Ammon's horn (tissue), 1 donor: ENCODE measurements at regions not wholly inside any gene's neighbourhood (a gene's known extent, or its start where the extent isn't known, plus 50 kb on each side); places are given as distances from the start of the nearest gene placed in this dataset.

Experiments
- DNase-seq: peaks from one replicate; pipeline ENCODE4 v3.0.0-alpha.2; 2016; ENCODE audit warnings: low spot score

GRCh38 chr5:5062525-5063302, 77.4 kb upstream of the ADAMTS16 start:
- no peak for DNase-seq

GRCh38 chr5:5063533-5063953, 76.6 kb upstream of the ADAMTS16 start:
- no peak for DNase-seq

GRCh38 chr5:5065472-5065871, 74.7 kb upstream of the ADAMTS16 start:
- DNase-seq = no peak

- DNase-seq = peak; percentile 49
Measured at GRCh38 chr5:5066276-5067186, 73.6 kb upstream of the ADAMTS16 start.

GRCh38 chr5:5069851-5070250, 70.3 kb upstream of the ADAMTS16 start:
- DNase-seq = no peak

GRCh38 chr5:5071554-5071953, 68.6 kb upstream of the ADAMTS16 start:
- no peak for DNase-seq

GRCh38 chr5:5077236-5077635, 62.9 kb upstream of the ADAMTS16 start:
- no peak for DNase-seq

GRCh38 chr5:5078009-5078897, 61.9 kb upstream of the ADAMTS16 start:
- DNase-seq = no peak

- no peak for DNase-seq
Measured at GRCh38 chr5:5079876-5080275, 60.3 kb upstream of the ADAMTS16 start.

GRCh38 chr5:5080790-5081189, 59.3 kb upstream of the ADAMTS16 start:
- DNase-seq = no peak

GRCh38 chr5:5085381-5085780, 54.7 kb upstream of the ADAMTS16 start:
- DNase-seq = peak; percentile 27

GRCh38 chr5:5089895-5090649, 50.1 kb upstream of the ADAMTS16 start:
- no peak for DNase-seq
